H9 (cell line): ENCODE measurements at regions not wholly inside any gene's neighbourhood (a gene's known extent, or its start where the extent isn't known, plus 50 kb on each side); places are given as distances from the start of the nearest gene placed in this dataset.

ENCODE experiments used
- DNase-seq: peaks from one replicate; pipeline ENCODE4 v3.0.0-alpha.2; 2017
- H2AFZ ChIP-seq: one replicate; pipeline ENCODE4 v1.6.1; 2013; ENCODE audit warnings: mild to moderate bottlenecking, low read length, control low read depth, moderate library complexity
- H2AK5ac ChIP-seq: 2 replicates; pipeline ENCODE4 v1.6.1; 2013; ENCODE audit warnings: low read length, control low read depth, mixed read lengths; ENCODE audit not compliant: insufficient read length
- H2BK120ac ChIP-seq: one replicate; pipeline ENCODE4 v1.6.1; 2013; ENCODE audit warnings: low read depth, mild to moderate bottlenecking, low read length, control low read depth, inconsistent platforms; ENCODE audit not compliant: poor library complexity, severe bottlenecking
- H2BK12ac ChIP-seq: 2 replicates; pipeline ENCODE4 v1.6.1; 2013; ENCODE audit warnings: low read length, control low read depth, mixed read lengths, low read depth; ENCODE audit not compliant: insufficient read length
- H2BK15ac ChIP-seq: 2 replicates; pipeline ENCODE4 v1.6.1; 2013; ENCODE audit warnings: low read depth, low read length, control low read depth
- H2BK20ac ChIP-seq: one replicate; pipeline ENCODE4 v1.6.1; 2013; ENCODE audit warnings: low read depth, mild to moderate bottlenecking, low read length, control low read depth, inconsistent platforms; ENCODE audit not compliant: poor library complexity, severe bottlenecking
- H2BK5ac ChIP-seq: 2 replicates; pipeline ENCODE4 v1.6.1; 2013; ENCODE audit warnings: low read length, control low read depth, mixed read lengths; ENCODE audit not compliant: insufficient read length
- H3K14ac ChIP-seq: 2 replicates; pipeline ENCODE4 v1.6.1; 2013; ENCODE audit warnings: low read length, control low read depth; ENCODE audit not compliant: insufficient read depth
- H3K18ac ChIP-seq: 2 replicates; pipeline ENCODE4 v1.6.1; 2013; ENCODE audit warnings: low read depth, mild to moderate bottlenecking, mixed read lengths, low read length, control low read depth; ENCODE audit not compliant: insufficient read length
- H3K23ac ChIP-seq: 2 replicates; pipeline ENCODE4 v1.6.1; 2013; ENCODE audit warnings: low read length, control low read depth, mixed read lengths, low read depth; ENCODE audit not compliant: insufficient read length
- H3K23me2 ChIP-seq: 2 replicates; pipeline ENCODE4 v1.6.1; 2013; ENCODE audit warnings: low read depth, mild to moderate bottlenecking, mixed read lengths, low read length, control low read depth; ENCODE audit not compliant: insufficient read length, poor library complexity, severe bottlenecking
- H3K27ac ChIP-seq: 2 replicates; pipeline ENCODE4 v1.5.1; 2013; ENCODE audit warnings: low read length, control low read depth, mixed read lengths, low read depth; ENCODE audit not compliant: insufficient read length
- H3K27me3 ChIP-seq: 2 replicates; pipeline ENCODE4 v1.6.1; 2013; ENCODE audit warnings: low read length, control low read depth, inconsistent platforms; ENCODE audit not compliant: insufficient read depth
- H3K4ac ChIP-seq: 2 replicates; pipeline ENCODE4 v1.6.1; 2013; ENCODE audit warnings: low read depth, mild to moderate bottlenecking, control low read depth, inconsistent platforms, low read length, moderate library complexity
- H3K4me1 ChIP-seq: 2 replicates; pipeline ENCODE4 v1.6.1; 2013; ENCODE audit warnings: low read length, control low read depth, inconsistent platforms; ENCODE audit not compliant: insufficient read depth
- H3K4me2 ChIP-seq: 2 replicates; pipeline ENCODE4 v1.6.1; 2013; ENCODE audit warnings: low read length, control low read depth, mixed read lengths; ENCODE audit not compliant: insufficient read length, insufficient read depth
- H3K56ac ChIP-seq: 2 replicates; pipeline ENCODE4 v1.6.1; 2013; ENCODE audit warnings: low read depth, mild to moderate bottlenecking, mixed read lengths, low read length, control low read depth; ENCODE audit not compliant: insufficient read length
- H3K79me1 ChIP-seq: 2 replicates; pipeline ENCODE4 v1.6.1; 2013; ENCODE audit warnings: low read depth, mild to moderate bottlenecking, moderate library complexity, low read length, control low read depth, inconsistent platforms; ENCODE audit not compliant: insufficient read depth, poor library complexity, severe bottlenecking
- H3K79me2 ChIP-seq: 2 replicates; pipeline ENCODE4 v1.6.1; 2013; ENCODE audit warnings: low read length, control low read depth, inconsistent platforms; ENCODE audit not compliant: insufficient read depth
- H3K9ac ChIP-seq: 2 replicates; pipeline ENCODE4 v1.6.1; 2013; ENCODE audit warnings: low read length, control low read depth, mixed read lengths; ENCODE audit not compliant: insufficient read length; ENCODE audit errors: extremely low read depth
- H3K9me3 ChIP-seq: one replicate; pipeline ENCODE4 v1.6.1; 2013; ENCODE audit warnings: low read depth, low read length, inconsistent platforms; ENCODE audit not compliant: control insufficient read depth
- H3T11ph ChIP-seq: one replicate; pipeline ENCODE4 v1.6.1; 2013; ENCODE audit warnings: mild to moderate bottlenecking, low read length, control low read depth, inconsistent platforms
- H4K20me1 ChIP-seq: one replicate; pipeline ENCODE4 v1.6.1; 2013; ENCODE audit not compliant: control insufficient read depth, insufficient read length, insufficient read depth
- H4K5ac ChIP-seq: 2 replicates; pipeline ENCODE4 v1.6.1; 2013; ENCODE audit warnings: low read depth, mild to moderate bottlenecking, mixed read lengths, low read length, control low read depth; ENCODE audit not compliant: insufficient read length
- H4K8ac ChIP-seq: replicated peaks from 2 replicates; pipeline ENCODE4 v1.6.1; 2013; ENCODE audit warnings: low read length, control low read depth, mixed read lengths, low read depth; ENCODE audit not compliant: insufficient read length
- H4K91ac ChIP-seq: 2 replicates; pipeline ENCODE4 v1.6.1; 2013; ENCODE audit warnings: low read depth, mild to moderate bottlenecking, moderate library complexity, mixed read lengths, low read length, control low read depth; ENCODE audit not compliant: insufficient read length
- H3K27ac Mint-ChIP-seq, 3 experiments: 2 replicates in 2 of 3; 3 replicates in 1 of 3; pipeline ENCODE4 v1.8.0; 2020 to 2021; ENCODE audit warnings: mixed read lengths in 3 of 3, mild to moderate bottlenecking in 1 of 3, moderate library complexity in 1 of 3
- H3K27me3 Mint-ChIP-seq: 2 replicates; pipeline ENCODE4 v1.8.0; 2021; ENCODE audit warnings: low read depth, mild to moderate bottlenecking, moderate library complexity, mixed read lengths
- H3K36me3 Mint-ChIP-seq, 3 experiments: 2 replicates in 2 of 3; 3 replicates in 1 of 3; pipeline ENCODE4 v1.8.0; 2020 to 2021; ENCODE audit warnings: low read depth in 3 of 3, mixed read lengths in 3 of 3; ENCODE audit not compliant: insufficient read depth in 1 of 3
- H3K4me1 Mint-ChIP-seq, 2 experiments: 2 replicates each; pipeline ENCODE4 v1.8.0; 2020; ENCODE audit warnings: mixed read lengths in 2 of 2
- H3K4me3 Mint-ChIP-seq, 2 experiments: 2 replicates in 1 of 2; 3 replicates in 1 of 2; pipeline ENCODE4 v1.8.0; 2020 to 2021; ENCODE audit warnings: mild to moderate bottlenecking in 2 of 2, mixed read lengths in 2 of 2, moderate library complexity in 1 of 2
- H3K9me3 Mint-ChIP-seq, 2 experiments: 2 replicates in 1 of 2; 3 replicates in 1 of 2; pipeline ENCODE4 v1.8.0; 2020; ENCODE audit warnings: mild to moderate bottlenecking in 2 of 2, mixed read lengths in 2 of 2, moderate library complexity in 1 of 2
- CTCF ChIP-seq: fragments of 200-600 bp; sonication (generic); conservative IDR thresholded peaks from 3 replicates; pipeline ENCODE4 v1.8.0; 2021; ENCODE audit warnings: antibody characterized with exemption, mild to moderate bottlenecking
- WGBS: extraction: QIAGEN DNeasy Blood & Tissue Kit; methylation state at CpG from one replicate; pipeline ENCODE4 v1.1.7; 2013; ENCODE audit warnings: missing lambda C conversion rate, low lambda C conversion rate, mixed read lengths; ENCODE audit not compliant: insufficient read length; ENCODE audit errors: extremely low coverage; 5-methylcytosine and 5-hydroxymethylcytosine counted together

GRCh38 chr18:47542551-47542950 lies 291.1 kb upstream of the SKOR2 start:
- no CpG with 5 or more reads among the region's 2 CpGs for WGBS
- Histone ChIP-seq H2BK20ac (no peak overlapping the region), H3K9me3 (no peaks in the 10 kb centered on the region), H3K9ac (no peak overlapping the region), H4K8ac (no peak overlapping the region), H2AFZ (no peak overlapping the region), H4K20me1 (no peaks in the 10 kb centered on the region), H3K23me2 (no peaks in the 10 kb centered on the region), H3K4me2 (no peak overlapping the region), H3T11ph (no peak overlapping the region), H3K79me2 (no peaks in the 10 kb centered on the region), H3K18ac (no peak overlapping the region), H3K4me1 (no peaks in the 10 kb centered on the region), H2BK120ac (no peak overlapping the region), H3K79me1 (no peaks in the 10 kb centered on the region), H4K5ac (no peak overlapping the region), H4K91ac (no peak overlapping the region), H2BK12ac (no peak overlapping the region), H2AK5ac (no peak overlapping the region), H3K56ac (no peak overlapping the region), H3K4ac (no peak overlapping the region), H3K27me3 (no peaks in the 10 kb centered on the region), H3K27ac (no peak overlapping the region), H3K23ac (no peak overlapping the region), H2BK5ac (no peak overlapping the region), H2BK15ac (no peak overlapping the region), H3K14ac (no peak overlapping the region)
- Mint-ChIP-seq H3K4me1 (peaks cover 3 to 4% of the 10 kb centered on the region in 2 experiments; a peak in 2 of 4 replicates), H3K27me3 (peaks cover 5% of the 10 kb centered on the region), H3K4me3 (no peak overlapping the region), H3K36me3 (no peaks in the 10 kb centered on the region), H3K27ac (no peak overlapping the region), H3K9me3 (peaks cover 0 to 2% of the 10 kb centered on the region in 2 experiments; a peak in 1 of 5 replicates)
- TF ChIP-seq CTCF = no peak
- DNase-seq = no peak
